Gastrocnemius medialis (tissue), 4 donors: ENCODE measurements at regions not wholly inside any gene's neighbourhood (a gene's known extent, or its start where the extent isn't known, plus 50 kb on each side); places are given as distances from the start of the nearest gene placed in this dataset.

Experiments used
- CTCF ChIP-seq, 5 experiments: fragments of 450-650 bp in 3 of 5; fragments of 200-600 bp in 2 of 5; sonication (generic) in 2 of 5; IDR thresholded peaks in 4 of 5; conservative IDR thresholded peaks in 1 of 5; 1 replicate in 4 of 5; 2 replicates in 1 of 5; pipeline ENCODE4 v1.5.1; 2016 to 2019; ENCODE audit warnings: antibody characterized with exemption in 5 of 5, mild to moderate bottlenecking in 3 of 5, moderate library complexity in 3 of 5
- POLR2A ChIP-seq, 2 donors: fragments of 450-650 bp; IDR thresholded peaks; one replicate each; pipeline ENCODE4 v1.6.1; 2017; ENCODE audit warnings: antibody characterized with exemption in 2 of 2, mild to moderate bottlenecking in 2 of 2, moderate library complexity in 2 of 2

GRCh38 chr13:104810242-104810641 lies 1725.2 kb downstream of the EFNB2 start:
- TF ChIP-seq CTCF (IDR thresholded peaks at IDR 0.05 in 4 of 5, conservative IDR thresholded peaks at IDR 0.05 in 1 of 5) = no peak
- TF ChIP-seq POLR2A (IDR thresholded peaks at IDR 0.05) = no peak
